DMS153 treated with DMSO at 0.1 percent for 48 hours (cell line): ENCODE measurements at regions not wholly inside any gene's neighbourhood (a gene's known extent, or its start where the extent isn't known, plus 50 kb on each side); places are given as distances from the start of the nearest gene placed in this dataset.

ENCODE experiments used
- DNase-seq: peaks from one replicate; lab custom pipeline; 2025; ENCODE audit not compliant: unreplicated experiment; lab: John Stamatoyannopoulos, UW

- DNase-seq, result no peak
These were observed 206.3 kb downstream of the TSN start for GRCh38 chr2:121961761-121962160.

GRCh38 chr2:121965661-121966060, 210.2 kb downstream of the TSN start:
- DNase-seq, result no peak

- DNase-seq, result no peak
These were observed 211.2 kb downstream of the TSN start for GRCh38 chr2:121966663-121967062.

GRCh38 chr2:121969166-121969565, 213.7 kb downstream of the TSN start:
- DNase-seq, result no peak

GRCh38 chr2:121969766-121970639, 214.6 kb downstream of the TSN start:
- DNase-seq, result no peak

- DNase-seq, result no peak
These were observed 216.8 kb downstream of the TSN start for GRCh38 chr2:121972203-121972602.

GRCh38 chr2:121974897-121975661, 219.6 kb downstream of the TSN start:
- DNase-seq, result peak; percentile 62

- DNase-seq, result no peak
These were observed 221.5 kb downstream of the TSN start for GRCh38 chr2:121976926-121977325.

- no peak for DNase-seq
These were observed 221.9 kb downstream of the TSN start for GRCh38 chr2:121977326-121977725.

- DNase-seq, result no peak
These were observed 237.2 kb downstream of the TSN start for GRCh38 chr2:121992700-121993099.

GRCh38 chr2:121993682-121994081, 238.2 kb downstream of the TSN start:
- no peak for DNase-seq

- no peak for DNase-seq
These were observed 239.1 kb downstream of the TSN start for GRCh38 chr2:121994238-121995206.

GRCh38 chr2:121998751-121999150, 243.3 kb downstream of the TSN start:
- no peak for DNase-seq

- peak; percentile 36 for DNase-seq
These were observed 243.8 kb downstream of the TSN start for GRCh38 chr2:121999264-121999663.

GRCh38 chr2:122000556-122001340, 245.3 kb downstream of the TSN start:
- DNase-seq, result no peak

GRCh38 chr2:122001441-122001874, 246.0 kb downstream of the TSN start:
- no peak for DNase-seq

- DNase-seq, result peak; percentile 61
These were observed 247.9 kb downstream of the TSN start for GRCh38 chr2:122003196-122003940.

GRCh38 chr2:122007126-122007525, 251.7 kb downstream of the TSN start:
- DNase-seq, result no peak

GRCh38 chr2:122007577-122007976, 252.1 kb downstream of the TSN start:
- no peak for DNase-seq
